ENCODE measurements at regions not wholly inside any gene's neighbourhood (a gene's known extent, or its start where the extent isn't known, plus 50 kb on each side); places are given as distances from the start of the nearest gene placed in this dataset.

GRCh38 chr5:124637011-124637410 lies 109.4 kb downstream of the ZNF608 start:
- DNase-seq (ENCODE audit: low spot score) = no peak
- Histone ChIP-seq H3K27me3 (ENCODE audit: control insufficient read depth in 4 of 4, insufficient read depth in 4 of 4, low read length in 3 of 4) (no peaks in the 10 kb centered on the region), H3K4me3 (ENCODE audit: low read depth in 1 of 3, low read length in 3 of 3) (no peak overlapping the region), H3K9me3 (ENCODE audit: control insufficient read depth in 4 of 4, low read length in 3 of 4) (no peaks in the 10 kb centered on the region), H3K4me1 (ENCODE audit: control insufficient read depth in 4 of 4, insufficient read depth in 4 of 4, low read length in 3 of 4) (peaks cover 0 to 19% (median 7%) of the 10 kb centered on the region in 4 donors), H3K9ac (ENCODE audit: low read depth in 1 of 2, low read length in 2 of 2) (no peak overlapping the region), H3K27ac (ENCODE audit: low read depth in 1 of 2, low read length in 2 of 2) (no peak overlapping the region), H3K36me3 (ENCODE audit: control insufficient read depth in 4 of 4, insufficient read depth in 3 of 4, low read depth in 1 of 4, low read length in 3 of 4) (peaks cover 0 to 3% (median 0%) of the 10 kb centered on the region in 4 donors)
- WGBS = over 99% methylated on average over 3 of the region's 3 CpGs
- TF ChIP-seq JUND (IDR thresholded peaks at IDR 0.05) (no peak), RXRA (IDR thresholded peaks at IDR 0.05) (no peak), FOXA1 (IDR thresholded peaks at IDR 0.05) (no peak), MAX (IDR thresholded peaks at IDR 0.05) (no peak), CTCF (IDR thresholded peaks at IDR 0.05; ENCODE audit: low read depth, low read length, missing input control) (no peak), REST (IDR thresholded peaks at IDR 0.05) (no peak), NR2F2 (IDR thresholded peaks at IDR 0.05) (no peak), FOXA2 (IDR thresholded peaks at IDR 0.05) (no peak), TAF1 (conservative IDR thresholded peaks at IDR 0.05) (no peak), HNF4G (IDR thresholded peaks at IDR 0.05) (no peak), ZBTB33 (IDR thresholded peaks at IDR 0.05) (no peak), HNF4A (conservative IDR thresholded peaks at IDR 0.05) (no peak), RAD21 (IDR thresholded peaks at IDR 0.05) (no peak), YY1 (IDR thresholded peaks at IDR 0.05) (no peak), ATF3 (IDR thresholded peaks at IDR 0.05) (no peak), GABPA (IDR thresholded peaks at IDR 0.05 in 1 of 2, conservative IDR thresholded peaks at IDR 0.05 in 1 of 2) (no peak)

- Histone ChIP-seq H3K4me3 (ENCODE audit: low read depth in 1 of 3, low read length in 3 of 3) (no peak overlapping the region), H3K27ac (ENCODE audit: low read depth in 1 of 2, low read length in 2 of 2) (no peak overlapping the region), H3K36me3 (ENCODE audit: control insufficient read depth in 4 of 4, insufficient read depth in 3 of 4, low read depth in 1 of 4, low read length in 3 of 4) (peaks cover 0 to 3% (median 0%) of the 10 kb centered on the region in 4 donors), H3K9ac (ENCODE audit: low read depth in 1 of 2, low read length in 2 of 2) (no peak overlapping the region), H3K4me1 (ENCODE audit: control insufficient read depth in 4 of 4, insufficient read depth in 4 of 4, low read length in 3 of 4) (no peaks in the 10 kb centered on the region), H3K27me3 (ENCODE audit: control insufficient read depth in 4 of 4, insufficient read depth in 4 of 4, low read length in 3 of 4) (no peaks in the 10 kb centered on the region), H3K9me3 (ENCODE audit: control insufficient read depth in 4 of 4, low read length in 3 of 4) (no peaks in the 10 kb centered on the region)
- 80% methylated on average over 3 of the region's 3 CpGs for WGBS
- no peak for DNase-seq (ENCODE audit: low spot score)
- no peak for TF ChIP-seq RAD21 (IDR thresholded peaks at IDR 0.05)
- no peak for TF ChIP-seq SP1 (IDR thresholded peaks at IDR 0.05)
- TF ChIP-seq HNF4G (IDR thresholded peaks at IDR 0.05) = no peak
- TF ChIP-seq ATF3 (IDR thresholded peaks at IDR 0.05) = no peak
- TF ChIP-seq HNF4A (conservative IDR thresholded peaks at IDR 0.05) = no peak
- TF ChIP-seq MAX (IDR thresholded peaks at IDR 0.05) = no peak
- TF ChIP-seq ZBTB33 (IDR thresholded peaks at IDR 0.05) = no peak
- no peak for TF ChIP-seq GABPA (IDR thresholded peaks at IDR 0.05 in 1 of 2, conservative IDR thresholded peaks at IDR 0.05 in 1 of 2)
- no peak for TF ChIP-seq RXRA (IDR thresholded peaks at IDR 0.05)
- TF ChIP-seq FOXA1 (IDR thresholded peaks at IDR 0.05) = no peak
- no peak for TF ChIP-seq YY1 (IDR thresholded peaks at IDR 0.05)
- no peak for TF ChIP-seq CTCF (IDR thresholded peaks at IDR 0.05; ENCODE audit: low read depth, low read length, missing input control)
These were observed 111.6 kb downstream of the ZNF608 start for GRCh38 chr5:124634741-124635323.
